ENCODE measurements at regions not wholly inside any gene's neighbourhood (a gene's known extent, or its start where the extent isn't known, plus 50 kb on each side); places are given as distances from the start of the nearest gene placed in this dataset.

DNA sequence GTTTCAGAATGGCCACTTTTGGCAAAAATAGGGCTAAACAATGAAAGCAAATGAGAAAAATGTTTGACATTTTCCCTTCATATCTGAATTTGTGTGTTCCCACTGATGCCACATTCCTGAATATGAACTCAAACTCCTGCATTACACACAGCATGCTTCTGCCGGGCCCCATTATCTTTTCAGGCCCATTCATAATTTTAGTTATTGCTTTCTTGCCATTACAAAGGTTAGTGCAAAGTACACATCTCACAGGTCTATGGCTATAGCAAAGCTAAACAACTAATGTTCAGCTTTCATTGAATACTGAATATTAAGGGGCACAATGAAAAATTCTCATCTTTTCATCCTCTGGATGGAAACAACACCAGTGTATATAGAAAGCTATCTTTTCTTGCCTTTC is 568.9 kb upstream of the ZNF608 start:
- no peak for TF ChIP-seq YY1 (IDR thresholded peaks at IDR 0.05; ENCODE audit: low read depth)
- TF ChIP-seq EP300 (IDR thresholded peaks at IDR 0.05; ENCODE audit: borderline replicate concordance) = no peak
- TF ChIP-seq NFIC (IDR thresholded peaks at IDR 0.05) = no peak

DNA sequence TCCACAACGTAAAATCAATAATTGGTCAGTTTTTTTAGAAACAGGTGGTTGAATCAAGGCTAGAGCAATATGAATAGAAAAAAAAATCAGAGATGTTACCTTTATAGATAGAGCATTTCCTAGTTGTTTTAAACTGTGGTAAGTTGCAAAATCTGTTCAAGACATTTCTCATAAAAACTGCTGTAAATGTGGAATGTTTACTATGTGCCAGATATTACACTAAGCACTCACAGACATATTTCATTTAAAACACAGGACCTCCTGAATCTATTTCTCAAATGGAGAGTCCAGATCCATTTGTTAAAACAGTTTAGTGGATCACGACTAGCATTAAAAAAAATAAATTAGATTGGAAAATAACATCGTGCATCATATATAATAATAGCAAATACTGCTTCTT is 570.0 kb upstream of the ZNF608 start:
- TF ChIP-seq RAD21 (IDR thresholded peaks at IDR 0.05; ENCODE audit: low read depth) (no peak), FOXM1 (IDR thresholded peaks at IDR 0.05; ENCODE audit: borderline replicate concordance, low read depth) (no peak), TCF12 (IDR thresholded peaks at IDR 0.05; ENCODE audit: low read depth) (no peak), EP300 (IDR thresholded peaks at IDR 0.05; ENCODE audit: borderline replicate concordance) (no peak), EGR1 (IDR thresholded peaks at IDR 0.05) (no peak), NFIC (IDR thresholded peaks at IDR 0.05) (no peak), YY1 (IDR thresholded peaks at IDR 0.05; ENCODE audit: low read depth) (no peak), TAF1 (IDR thresholded peaks at IDR 0.05; ENCODE audit: low read depth) (no peak), CREB1 (IDR thresholded peaks at IDR 0.05; ENCODE audit: low read depth) (no peak), ZBTB7A (IDR thresholded peaks at IDR 0.05; ENCODE audit: low read depth) (no peak), TEAD4 (IDR thresholded peaks at IDR 0.05) (no peak), CEBPB (IDR thresholded peaks at IDR 0.05) (no peak)
- TF ChIP-seq, protein P1, sequence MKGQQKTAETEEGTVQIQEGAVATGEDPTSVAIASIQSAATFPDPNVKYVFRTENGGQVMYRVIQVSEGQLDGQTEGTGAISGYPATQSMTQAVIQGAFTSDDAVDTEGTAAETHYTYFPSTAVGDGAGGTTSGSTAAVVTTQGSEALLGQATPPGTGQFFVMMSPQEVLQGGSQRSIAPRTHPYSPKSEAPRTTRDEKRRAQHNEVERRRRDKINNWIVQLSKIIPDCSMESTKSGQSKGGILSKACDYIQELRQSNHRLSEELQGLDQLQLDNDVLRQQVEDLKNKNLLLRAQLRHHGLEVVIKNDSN (IDR thresholded peaks at IDR 0.05) = no peak
- TF ChIP-seq, protein P2, sequence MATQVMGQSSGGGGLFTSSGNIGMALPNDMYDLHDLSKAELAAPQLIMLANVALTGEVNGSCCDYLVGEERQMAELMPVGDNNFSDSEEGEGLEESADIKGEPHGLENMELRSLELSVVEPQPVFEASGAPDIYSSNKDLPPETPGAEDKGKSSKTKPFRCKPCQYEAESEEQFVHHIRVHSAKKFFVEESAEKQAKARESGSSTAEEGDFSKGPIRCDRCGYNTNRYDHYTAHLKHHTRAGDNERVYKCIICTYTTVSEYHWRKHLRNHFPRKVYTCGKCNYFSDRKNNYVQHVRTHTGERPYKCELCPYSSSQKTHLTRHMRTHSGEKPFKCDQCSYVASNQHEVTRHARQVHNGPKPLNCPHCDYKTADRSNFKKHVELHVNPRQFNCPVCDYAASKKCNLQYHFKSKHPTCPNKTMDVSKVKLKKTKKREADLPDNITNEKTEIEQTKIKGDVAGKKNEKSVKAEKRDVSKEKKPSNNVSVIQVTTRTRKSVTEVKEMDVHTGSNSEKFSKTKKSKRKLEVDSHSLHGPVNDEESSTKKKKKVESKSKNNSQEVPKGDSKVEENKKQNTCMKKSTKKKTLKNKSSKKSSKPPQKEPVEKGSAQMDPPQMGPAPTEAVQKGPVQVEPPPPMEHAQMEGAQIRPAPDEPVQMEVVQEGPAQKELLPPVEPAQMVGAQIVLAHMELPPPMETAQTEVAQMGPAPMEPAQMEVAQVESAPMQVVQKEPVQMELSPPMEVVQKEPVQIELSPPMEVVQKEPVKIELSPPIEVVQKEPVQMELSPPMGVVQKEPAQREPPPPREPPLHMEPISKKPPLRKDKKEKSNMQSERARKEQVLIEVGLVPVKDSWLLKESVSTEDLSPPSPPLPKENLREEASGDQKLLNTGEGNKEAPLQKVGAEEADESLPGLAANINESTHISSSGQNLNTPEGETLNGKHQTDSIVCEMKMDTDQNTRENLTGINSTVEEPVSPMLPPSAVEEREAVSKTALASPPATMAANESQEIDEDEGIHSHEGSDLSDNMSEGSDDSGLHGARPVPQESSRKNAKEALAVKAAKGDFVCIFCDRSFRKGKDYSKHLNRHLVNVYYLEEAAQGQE (IDR thresholded peaks at IDR 0.05; ENCODE audit: low read depth) = no peak
- TF ChIP-seq, protein P3, sequence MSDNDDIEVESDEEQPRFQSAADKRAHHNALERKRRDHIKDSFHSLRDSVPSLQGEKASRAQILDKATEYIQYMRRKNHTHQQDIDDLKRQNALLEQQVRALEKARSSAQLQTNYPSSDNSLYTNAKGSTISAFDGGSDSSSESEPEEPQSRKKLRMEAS (IDR thresholded peaks at IDR 0.05) = no peak

DNA sequence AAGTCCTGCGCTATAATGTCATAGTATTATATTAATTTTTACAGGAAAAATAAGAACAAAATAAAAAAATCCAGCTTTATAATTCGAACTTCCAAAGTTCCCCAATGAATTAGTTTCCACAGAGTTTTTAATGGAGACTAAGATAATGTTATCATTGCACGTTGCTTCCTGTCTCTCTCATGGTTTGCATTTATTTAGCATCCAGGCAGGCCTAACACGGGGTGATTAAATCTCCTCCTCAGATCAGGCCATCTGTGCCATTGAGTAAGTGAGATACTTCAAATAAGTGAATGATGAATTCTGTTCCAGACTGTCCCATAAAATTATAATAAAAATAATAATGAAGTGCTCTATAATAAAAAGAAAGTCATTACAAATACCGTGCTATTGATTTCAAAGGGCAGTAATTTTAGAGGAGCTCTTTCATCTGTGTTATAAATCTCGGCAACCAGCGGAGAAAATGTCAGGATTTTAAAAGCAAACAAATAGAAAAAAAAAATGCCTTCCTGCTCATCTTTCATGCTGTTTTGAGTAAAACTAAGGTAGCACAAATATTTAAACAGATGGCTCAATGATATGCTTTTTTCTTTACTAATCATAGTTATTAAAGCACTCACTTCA is 570.6 kb upstream of the ZNF608 start:
- TF ChIP-seq, protein P2 (IDR thresholded peaks at IDR 0.05; ENCODE audit: low read depth) = no peak
- TF ChIP-seq EGR1 (IDR thresholded peaks at IDR 0.05) (no peak), EP300 (IDR thresholded peaks at IDR 0.05; ENCODE audit: borderline replicate concordance) (no peak), TEAD4 (IDR thresholded peaks at IDR 0.05) (no peak), YY1 (IDR thresholded peaks at IDR 0.05; ENCODE audit: low read depth) (no peak), CREB1 (IDR thresholded peaks at IDR 0.05; ENCODE audit: low read depth) (no peak), NFIC (IDR thresholded peaks at IDR 0.05) (no peak), CEBPB (IDR thresholded peaks at IDR 0.05) (no peak), RAD21 (IDR thresholded peaks at IDR 0.05; ENCODE audit: low read depth) (no peak), TAF1 (IDR thresholded peaks at IDR 0.05; ENCODE audit: low read depth) (no peak), ZBTB7A (IDR thresholded peaks at IDR 0.05; ENCODE audit: low read depth) (no peak)
- TF ChIP-seq, protein P3 (IDR thresholded peaks at IDR 0.05) = no peak
- TF ChIP-seq, protein P1 (IDR thresholded peaks at IDR 0.05) = no peak

DNA sequence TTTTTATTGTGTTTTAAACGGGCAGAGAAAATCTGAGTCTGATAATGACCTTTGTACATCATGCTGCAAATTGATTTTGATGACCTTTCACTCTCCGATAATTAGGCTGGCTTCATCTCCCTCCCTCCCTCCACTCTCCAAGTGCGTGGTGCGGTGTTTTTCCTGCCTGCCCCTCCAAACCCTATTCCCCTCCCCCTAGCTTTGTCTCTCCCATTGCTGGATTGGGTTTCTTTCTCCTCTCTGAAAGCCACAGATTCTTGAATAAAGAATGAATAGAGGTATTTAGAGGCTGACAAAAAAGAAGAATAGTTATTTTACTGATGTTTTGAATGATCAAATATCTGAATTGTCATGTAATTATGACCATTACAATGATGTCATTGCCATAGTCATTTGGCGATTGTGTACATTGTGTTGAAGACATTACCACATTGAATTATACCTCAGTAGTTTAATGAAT is 571.1 kb upstream of the ZNF608 start:
- no peak for TF ChIP-seq TEAD4 (IDR thresholded peaks at IDR 0.05)
- TF ChIP-seq ZBTB7A (IDR thresholded peaks at IDR 0.05; ENCODE audit: low read depth) = no peak
- no peak for TF ChIP-seq TAF1 (IDR thresholded peaks at IDR 0.05; ENCODE audit: low read depth)
- TF ChIP-seq, protein P1 (IDR thresholded peaks at IDR 0.05) = no peak
- TF ChIP-seq, protein P2 (IDR thresholded peaks at IDR 0.05; ENCODE audit: low read depth) = no peak
- TF ChIP-seq NFIC (IDR thresholded peaks at IDR 0.05) = no peak
- no peak for TF ChIP-seq EP300 (IDR thresholded peaks at IDR 0.05; ENCODE audit: borderline replicate concordance)
- no peak for TF ChIP-seq CEBPB (IDR thresholded peaks at IDR 0.05)
- TF ChIP-seq EGR1 (IDR thresholded peaks at IDR 0.05) = no peak
- TF ChIP-seq, protein P3 (IDR thresholded peaks at IDR 0.05) = no peak
- TF ChIP-seq YY1 (IDR thresholded peaks at IDR 0.05; ENCODE audit: low read depth) = no peak
- TF ChIP-seq RAD21 (IDR thresholded peaks at IDR 0.05; ENCODE audit: low read depth) = no peak
- no peak for TF ChIP-seq TCF12 (IDR thresholded peaks at IDR 0.05; ENCODE audit: low read depth)
- TF ChIP-seq FOXM1 (IDR thresholded peaks at IDR 0.05; ENCODE audit: borderline replicate concordance, low read depth) = no peak
